NCI-H2107 (cell line): ENCODE measurements at regions not wholly inside any gene's neighbourhood (a gene's known extent, or its start where the extent isn't known, plus 50 kb on each side); places are given as distances from the start of the nearest gene placed in this dataset.
"Not testable (repeated sequence)": the region's sequence is repeated elsewhere in the genome, so short reads cannot be mapped to it uniquely, and the experiment has no call there.

ENCODE experiments used
- DNase-seq: peaks from one replicate; lab custom pipeline; 2025; lab: John Stamatoyannopoulos, UW

DNA sequence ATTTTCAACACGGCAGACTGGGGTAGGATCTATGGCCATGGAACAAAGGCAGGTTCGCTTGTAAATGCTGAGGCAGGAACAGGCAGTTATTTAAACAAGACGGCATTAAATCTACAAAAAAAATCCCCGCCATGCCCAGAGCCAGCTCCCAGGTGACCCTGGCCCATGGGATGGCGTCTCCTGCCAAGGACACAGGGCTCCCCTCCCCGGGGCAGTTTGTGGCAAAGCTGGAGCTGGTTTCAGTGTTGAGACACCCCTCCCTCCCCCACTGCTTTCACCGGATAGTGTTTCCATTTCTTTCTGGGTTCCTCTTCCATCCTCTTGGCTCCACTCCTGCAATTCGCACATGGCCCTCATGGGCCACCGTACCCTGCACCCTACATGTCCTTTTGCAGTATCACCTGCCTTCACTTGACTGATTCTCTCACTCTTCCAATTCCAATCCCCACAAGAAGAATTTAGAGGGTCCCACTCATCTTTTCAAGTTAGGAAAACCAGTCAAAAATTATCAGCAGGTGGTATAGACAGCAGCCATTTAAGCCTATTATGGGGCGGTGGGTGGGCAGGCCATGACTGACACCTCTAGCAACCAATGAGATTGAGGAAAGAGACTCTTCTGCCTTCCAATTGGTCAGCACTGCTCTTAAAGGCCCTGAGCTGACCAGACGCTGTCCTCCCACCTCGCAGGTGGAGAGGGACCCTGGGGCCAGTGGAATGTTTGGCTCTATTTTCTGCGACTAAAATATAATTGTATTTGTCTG, 52.0 kb downstream of the OLIG1 start:
- DNase-seq: no peak

- DNase-seq: no peak
These were observed 52.6 kb downstream of the OLIG1 start for GRCh38 chr21:33122507-33122906.

DNA sequence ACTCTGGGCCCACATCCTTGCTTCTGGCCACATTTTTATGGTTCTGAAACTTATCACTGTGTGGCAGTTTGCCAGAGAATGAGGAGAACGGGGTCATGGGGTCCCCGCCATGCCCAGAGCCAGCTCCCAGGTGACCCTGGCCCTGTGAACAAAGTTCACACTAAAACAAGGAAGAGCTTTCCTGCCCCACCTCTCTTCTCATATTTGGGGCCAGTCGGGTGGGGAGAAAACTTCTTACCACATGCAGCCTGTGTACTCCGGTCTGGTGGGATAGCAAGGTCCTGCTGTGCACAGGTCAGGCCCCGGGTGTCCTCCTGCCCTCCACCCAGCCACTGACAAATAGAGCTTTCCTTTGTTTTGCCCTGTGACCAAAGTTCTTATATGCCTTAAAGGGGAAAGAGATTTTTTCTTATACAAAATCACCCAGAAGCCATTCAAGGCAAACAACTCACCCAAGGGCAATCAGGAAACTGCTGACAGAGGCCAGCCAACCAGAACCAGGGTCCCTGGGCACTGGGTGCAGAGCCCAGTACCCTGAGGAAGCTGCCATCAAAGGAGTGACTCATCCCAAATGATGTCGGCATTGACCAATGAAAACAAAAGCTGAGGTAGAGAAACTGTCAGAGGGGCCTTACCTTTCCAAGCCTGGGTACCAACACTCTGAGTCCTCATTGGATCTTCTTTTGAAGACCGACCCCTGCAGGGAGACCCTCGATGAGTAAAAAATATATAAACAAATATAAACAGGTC, 53.6 kb downstream of the OLIG1 start:
- DNase-seq: no peak

DNA sequence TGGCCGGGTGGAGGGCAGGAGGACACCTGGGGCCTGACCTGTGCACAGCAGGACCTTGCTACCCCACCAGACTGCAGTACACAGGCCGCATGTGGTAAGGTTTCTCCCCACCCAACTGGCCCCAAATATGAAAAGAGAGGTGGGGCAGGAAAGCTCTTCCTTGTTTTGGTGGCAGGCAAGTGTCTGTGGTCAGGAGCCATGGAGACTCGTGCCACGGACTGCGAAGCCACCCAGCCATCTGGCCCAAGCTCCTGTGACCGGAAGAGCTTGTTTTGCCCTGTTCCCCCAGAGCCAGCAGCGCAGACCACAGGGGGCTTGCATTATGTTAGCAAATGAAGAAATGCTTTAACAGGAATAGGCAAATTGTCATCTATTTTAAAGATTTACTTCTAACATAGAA, 54.9 kb downstream of the OLIG1 start:
- no peak for DNase-seq

GRCh38 chr21:33125680-33126375, 55.9 kb downstream of the OLIG1 start:
- no peak for DNase-seq

DNA sequence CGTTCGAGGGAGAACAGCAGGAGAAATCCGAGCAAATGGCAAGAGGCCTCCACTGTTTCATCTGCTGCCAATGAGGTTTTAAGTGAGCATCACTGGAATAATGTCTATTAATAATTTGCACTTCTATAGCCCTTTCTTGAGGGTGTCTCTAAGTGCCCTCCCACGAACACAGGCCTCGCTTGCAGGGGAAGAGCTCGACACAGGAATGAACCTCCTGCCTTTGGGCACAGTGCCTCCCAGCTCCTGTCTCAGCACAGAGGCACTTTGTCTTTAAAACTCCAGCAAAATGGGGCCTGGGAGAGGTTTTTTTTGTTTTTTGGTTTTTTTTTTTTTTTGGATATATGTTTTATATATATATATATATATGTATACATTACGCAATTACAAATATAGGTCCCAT, 56.6 kb downstream of the OLIG1 start:
- DNase-seq: no peak

DNA sequence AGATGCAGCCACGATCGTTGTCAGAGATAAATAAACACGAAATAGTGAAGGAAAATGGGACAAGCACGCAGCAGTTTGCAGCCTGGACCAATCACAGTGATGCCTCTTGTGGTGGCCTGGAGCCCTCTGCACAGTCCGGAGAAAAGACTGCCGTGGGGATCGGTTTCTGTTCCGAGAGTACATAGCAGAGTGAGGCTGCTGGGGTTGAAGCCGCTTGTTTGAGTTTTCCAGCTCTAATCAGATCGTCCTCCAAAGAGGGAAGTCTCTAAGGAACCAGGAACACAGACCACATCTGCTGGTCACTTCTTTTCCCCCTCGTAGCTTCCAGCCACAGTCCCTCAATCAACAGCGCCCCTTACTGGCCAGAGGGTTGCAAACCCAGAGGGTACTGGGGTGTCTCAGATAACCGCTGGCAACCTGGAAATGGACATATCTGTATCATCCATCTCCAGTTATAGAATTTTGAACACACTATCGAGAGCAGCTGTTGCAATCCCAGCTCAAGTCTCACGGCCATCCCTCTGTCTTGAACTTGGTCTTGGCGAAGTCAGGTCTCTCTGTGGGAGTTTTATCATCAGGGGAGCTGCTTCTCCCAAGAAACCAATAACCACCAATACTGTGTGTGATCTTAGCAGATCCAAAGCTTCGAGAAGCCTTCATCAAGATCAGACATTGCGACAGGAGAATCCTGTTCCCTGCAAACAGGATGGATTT, 57.4 kb downstream of the OLIG1 start:
- DNase-seq: peak; percentile 7

- no peak for DNase-seq
These were observed 57.9 kb downstream of the OLIG1 start for GRCh38 chr21:33127868-33128242.

DNA sequence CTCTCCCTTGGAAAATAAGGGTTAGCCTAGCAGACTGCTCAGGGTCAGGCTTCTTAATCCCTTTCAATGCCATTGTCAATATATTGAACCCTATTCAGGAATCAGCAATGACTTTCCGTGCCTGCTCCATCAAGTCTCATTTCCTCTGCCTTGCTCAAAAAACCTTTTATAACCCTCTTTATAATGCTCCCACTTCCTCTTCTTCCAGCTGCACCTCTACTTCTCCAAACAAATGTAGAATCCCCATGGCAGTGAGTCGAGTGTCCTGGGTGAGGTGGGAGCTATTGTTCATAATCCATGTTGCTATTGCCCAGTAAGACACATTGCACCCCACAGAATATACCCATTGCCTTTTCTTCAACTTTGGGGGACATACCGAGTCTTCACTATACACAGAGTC, 58.6 kb downstream of the OLIG1 start:
- DNase-seq: no peak

DNA sequence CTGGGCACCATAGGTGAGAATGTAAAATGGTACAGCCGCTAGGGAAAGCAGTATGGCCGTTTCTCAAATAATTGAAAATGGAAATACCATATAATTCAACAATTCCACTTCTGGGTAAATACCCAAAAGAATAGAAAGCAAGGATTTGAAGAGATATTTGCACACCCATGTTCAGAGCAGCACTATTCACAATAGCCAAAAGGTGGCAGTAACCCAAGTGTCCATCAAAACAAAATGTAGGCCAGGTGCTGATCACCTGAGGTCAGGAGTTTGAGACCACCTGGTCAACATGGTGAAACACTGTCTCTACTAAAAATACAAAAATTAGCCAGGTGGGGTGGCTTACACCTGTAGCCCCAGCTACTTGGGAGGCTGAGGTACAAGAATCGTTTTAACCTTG, 62.1 kb downstream of the OLIG1 start:
- no peak for DNase-seq

GRCh38 chr21:33133892-33134291, 64.0 kb downstream of the OLIG1 start:
- DNase-seq: no peak

GRCh38 chr21:33135925-33136324, 66.0 kb downstream of the OLIG1 start:
- no peak for DNase-seq

GRCh38 chr21:33136847-33137502, 67.0 kb downstream of the OLIG1 start:
- DNase-seq: no peak

DNA sequence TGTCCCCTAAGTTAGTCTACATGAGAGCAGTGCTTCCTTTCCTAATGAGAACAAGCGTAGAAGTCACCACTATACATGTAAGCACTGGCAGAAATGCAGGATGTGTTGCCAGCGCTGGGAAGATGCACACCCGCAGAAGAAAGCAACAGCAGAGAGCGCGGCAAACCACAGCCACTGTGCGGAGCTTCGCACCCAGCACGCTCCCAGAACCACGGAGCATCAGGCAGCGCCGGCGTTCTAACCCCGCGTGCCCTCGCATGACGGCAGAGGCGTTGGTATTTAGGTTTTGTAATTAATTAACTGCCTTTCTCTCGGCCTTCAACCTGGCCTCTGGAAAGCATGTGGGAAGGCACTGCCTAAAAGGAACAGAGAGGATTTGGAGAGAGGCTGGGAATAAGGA, 69.1 kb downstream of the OLIG1 start:
- no peak for DNase-seq

DNA sequence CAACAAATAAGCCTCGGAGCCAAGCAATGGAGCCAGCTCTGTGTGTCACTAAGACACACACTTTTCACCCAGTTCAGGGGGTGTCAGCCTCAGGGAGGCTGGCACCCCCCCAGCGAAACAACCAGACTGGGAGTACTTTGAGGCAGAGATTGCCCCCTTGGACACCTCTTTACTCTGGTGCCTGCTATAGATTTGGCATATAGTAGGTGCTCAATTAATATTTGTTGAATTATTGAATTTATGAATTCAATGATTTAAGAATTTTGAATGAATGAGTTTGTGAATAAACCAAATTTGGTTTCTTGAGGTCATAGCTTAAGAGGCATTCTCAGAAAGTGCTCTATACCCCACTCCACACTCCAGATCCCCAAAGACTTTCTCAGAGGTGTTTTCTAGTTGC, 70.3 kb downstream of the OLIG1 start:
- no peak for DNase-seq

DNA sequence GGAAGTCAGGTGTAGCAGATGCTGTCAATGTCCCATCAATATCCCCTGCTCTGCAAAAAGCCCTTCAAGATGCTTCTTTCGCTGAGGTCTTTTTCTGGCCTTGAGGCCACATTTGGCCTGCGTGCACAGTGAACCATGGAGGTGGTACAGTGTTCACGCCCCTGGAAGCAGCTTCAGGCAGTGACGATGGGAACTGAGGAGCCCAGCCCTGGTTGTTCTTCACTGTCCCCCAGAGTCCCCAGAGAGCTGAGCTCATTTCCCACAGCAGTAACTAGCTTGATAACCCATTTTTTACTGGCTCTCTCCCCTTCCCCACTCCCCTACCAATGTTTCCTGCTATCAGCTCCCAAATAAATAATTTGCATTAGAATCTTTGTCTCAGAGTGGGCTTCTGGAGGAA, 76.5 kb downstream of the OLIG1 start:
- DNase-seq: no peak

GRCh38 chr21:33149181-33149580, 79.2 kb downstream of the OLIG1 start:
- no peak for DNase-seq

DNA sequence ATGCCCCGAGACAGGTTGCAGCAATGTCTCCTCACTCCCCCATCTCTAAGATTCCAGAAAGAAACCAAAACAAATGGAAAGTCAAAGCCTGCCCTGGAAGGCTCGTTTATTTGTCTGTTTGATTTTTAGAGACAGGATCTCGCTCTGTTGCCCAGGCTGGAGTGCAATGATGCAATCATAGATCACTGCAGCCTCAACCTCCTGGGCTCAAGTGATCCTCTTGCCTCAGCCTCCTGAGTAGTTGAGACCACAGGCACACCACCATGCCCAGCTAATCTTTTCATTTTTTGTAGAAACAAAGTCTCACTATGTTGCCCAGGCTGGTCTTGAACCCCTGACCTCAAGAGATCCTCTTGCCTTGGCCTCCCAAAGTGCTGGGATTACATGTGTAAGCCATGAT, 78.8 kb upstream of the IFNAR2 start:
- not testable (repeated sequence) for DNase-seq

DNA sequence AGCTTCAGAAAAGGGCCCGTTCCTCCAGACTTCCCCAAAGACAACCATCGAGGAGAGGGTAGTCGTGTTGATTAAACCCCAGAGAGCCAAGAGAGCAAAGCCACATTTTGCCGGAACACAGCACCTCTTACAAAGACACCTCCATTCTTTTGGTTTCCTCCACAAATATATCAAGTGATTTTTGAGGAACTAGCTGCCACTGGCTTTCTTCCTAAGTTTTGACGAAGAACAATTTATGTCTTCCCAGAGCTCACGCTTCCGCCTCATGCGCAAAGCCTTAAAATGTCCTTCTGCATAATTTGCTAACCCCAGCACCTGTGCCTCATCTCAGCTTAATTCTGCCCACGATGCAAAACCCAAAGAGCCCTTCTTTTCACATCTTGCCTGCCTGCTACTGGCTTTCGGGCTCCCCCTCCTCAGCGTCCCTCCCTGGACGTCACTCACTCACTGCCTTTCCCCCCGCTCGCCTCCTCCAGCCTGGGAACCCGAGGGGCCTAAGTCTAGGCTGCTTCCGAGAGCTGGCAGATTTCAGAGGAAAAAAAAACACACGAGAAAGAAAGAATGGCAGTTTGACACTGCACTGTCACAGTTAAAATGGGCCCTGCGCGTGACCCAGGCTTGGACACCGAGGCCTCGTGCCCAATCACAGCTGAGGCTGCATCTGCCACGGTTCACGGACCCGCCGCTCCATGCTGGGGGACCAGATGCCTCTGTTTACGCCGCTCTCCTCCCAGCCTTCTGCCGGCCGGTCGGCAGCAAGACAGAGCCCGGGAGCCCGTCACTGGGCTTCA, 77.6 kb upstream of the IFNAR2 start:
- no peak for DNase-seq

- DNase-seq: no peak
These were observed 77.0 kb upstream of the IFNAR2 start for GRCh38 chr21:33152732-33153130.

DNA sequence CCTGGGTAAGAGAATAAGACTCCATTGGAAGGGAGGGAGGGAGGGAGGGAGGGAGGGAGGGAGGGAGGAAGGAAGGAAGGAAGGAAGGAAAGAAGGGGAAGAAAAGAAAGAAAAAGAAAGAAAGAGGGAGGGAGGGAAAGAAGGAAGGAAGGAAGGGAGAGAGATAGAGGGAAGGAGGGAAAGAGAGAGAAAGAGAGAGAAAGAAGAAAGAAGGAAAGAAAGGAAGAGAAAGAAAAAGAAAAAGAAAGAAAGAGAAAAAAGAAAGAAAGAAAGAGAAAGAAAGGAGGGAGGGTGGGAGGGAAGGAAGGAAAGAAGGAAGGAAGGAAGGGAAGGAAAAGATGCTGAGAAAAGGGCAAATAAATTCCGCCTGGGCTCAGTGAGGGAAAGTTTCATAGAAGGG, 74.7 kb upstream of the IFNAR2 start:
- no peak for DNase-seq
